ENCODE measurements at regions not wholly inside any gene's neighbourhood (a gene's known extent, or its start where the extent isn't known, plus 50 kb on each side); places are given as distances from the start of the nearest gene placed in this dataset.

DNA sequence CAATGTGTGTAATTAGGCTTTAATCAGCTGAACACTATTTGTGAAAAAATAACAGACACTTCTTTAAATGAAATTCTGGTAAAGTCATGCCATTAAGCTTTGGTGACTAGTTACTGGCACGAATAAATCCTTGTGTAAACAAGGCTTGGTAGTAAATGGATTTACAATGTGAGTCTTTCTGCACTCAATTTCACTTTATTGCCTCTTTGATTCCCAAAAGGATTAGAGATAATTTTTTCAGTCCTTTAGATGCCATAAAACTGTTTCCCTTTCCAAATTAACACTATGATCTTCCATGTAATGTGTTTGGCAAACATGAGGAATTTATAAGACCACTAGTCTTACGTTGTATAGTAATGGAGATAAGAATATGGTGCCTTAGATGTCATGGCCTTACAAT is 339.5 kb upstream of the DNAJC19 start:
- H3K4me1 ChIP-seq (ENCODE audit: control insufficient read depth in 4 of 4, insufficient read depth in 4 of 4, low read length in 3 of 4), result no peaks in the 10 kb centered on the region
- H3K27ac ChIP-seq (ENCODE audit: low read depth in 1 of 2, low read length in 2 of 2), result no peak overlapping the region
- WGBS, result 78% methylated on average over 2 of the region's 2 CpGs
- no peaks in the 10 kb centered on the region for H3K9me3 ChIP-seq (ENCODE audit: control insufficient read depth in 4 of 4, low read length in 3 of 4)
- no peak overlapping the region for H3K9ac ChIP-seq (ENCODE audit: low read depth in 1 of 2, low read length in 2 of 2)
- TF ChIP-seq, protein P1, sequence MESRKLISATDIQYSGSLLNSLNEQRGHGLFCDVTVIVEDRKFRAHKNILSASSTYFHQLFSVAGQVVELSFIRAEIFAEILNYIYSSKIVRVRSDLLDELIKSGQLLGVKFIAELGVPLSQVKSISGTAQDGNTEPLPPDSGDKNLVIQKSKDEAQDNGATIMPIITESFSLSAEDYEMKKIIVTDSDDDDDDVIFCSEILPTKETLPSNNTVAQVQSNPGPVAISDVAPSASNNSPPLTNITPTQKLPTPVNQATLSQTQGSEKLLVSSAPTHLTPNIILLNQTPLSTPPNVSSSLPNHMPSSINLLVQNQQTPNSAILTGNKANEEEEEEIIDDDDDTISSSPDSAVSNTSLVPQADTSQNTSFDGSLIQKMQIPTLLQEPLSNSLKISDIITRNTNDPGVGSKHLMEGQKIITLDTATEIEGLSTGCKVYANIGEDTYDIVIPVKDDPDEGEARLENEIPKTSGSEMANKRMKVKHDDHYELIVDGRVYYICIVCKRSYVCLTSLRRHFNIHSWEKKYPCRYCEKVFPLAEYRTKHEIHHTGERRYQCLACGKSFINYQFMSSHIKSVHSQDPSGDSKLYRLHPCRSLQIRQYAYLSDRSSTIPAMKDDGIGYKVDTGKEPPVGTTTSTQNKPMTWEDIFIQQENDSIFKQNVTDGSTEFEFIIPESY (IDR thresholded peaks at IDR 0.05), result no peak
- TF ChIP-seq, protein P2, sequence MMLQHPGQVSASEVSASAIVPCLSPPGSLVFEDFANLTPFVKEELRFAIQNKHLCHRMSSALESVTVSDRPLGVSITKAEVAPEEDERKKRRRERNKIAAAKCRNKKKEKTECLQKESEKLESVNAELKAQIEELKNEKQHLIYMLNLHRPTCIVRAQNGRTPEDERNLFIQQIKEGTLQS (IDR thresholded peaks at IDR 0.05), result no peak
- TF ChIP-seq HNF4G (IDR thresholded peaks at IDR 0.05) (no peak), FOXA2 (IDR thresholded peaks at IDR 0.05) (no peak), GABPA (IDR thresholded peaks at IDR 0.05 in 1 of 2, conservative IDR thresholded peaks at IDR 0.05 in 1 of 2) (no peak), JUND (IDR thresholded peaks at IDR 0.05) (no peak), SP1 (IDR thresholded peaks at IDR 0.05) (no peak), YY1 (IDR thresholded peaks at IDR 0.05) (no peak), RAD21 (IDR thresholded peaks at IDR 0.05) (no peak), HNF4A (conservative IDR thresholded peaks at IDR 0.05) (no peak), EGR1 (IDR thresholded peaks at IDR 0.05; ENCODE audit: low read depth in 2 of 2) (no peak), NR2F2 (IDR thresholded peaks at IDR 0.05) (no peak), RXRA (IDR thresholded peaks at IDR 0.05) (no peak), FOXA1 (IDR thresholded peaks at IDR 0.05) (no peak), TAF1 (conservative IDR thresholded peaks at IDR 0.05) (no peak)
- TF ChIP-seq, protein P3, sequence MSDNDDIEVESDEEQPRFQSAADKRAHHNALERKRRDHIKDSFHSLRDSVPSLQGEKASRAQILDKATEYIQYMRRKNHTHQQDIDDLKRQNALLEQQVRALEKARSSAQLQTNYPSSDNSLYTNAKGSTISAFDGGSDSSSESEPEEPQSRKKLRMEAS (IDR thresholded peaks at IDR 0.05), result no peak
- TF ChIP-seq, protein P4, sequence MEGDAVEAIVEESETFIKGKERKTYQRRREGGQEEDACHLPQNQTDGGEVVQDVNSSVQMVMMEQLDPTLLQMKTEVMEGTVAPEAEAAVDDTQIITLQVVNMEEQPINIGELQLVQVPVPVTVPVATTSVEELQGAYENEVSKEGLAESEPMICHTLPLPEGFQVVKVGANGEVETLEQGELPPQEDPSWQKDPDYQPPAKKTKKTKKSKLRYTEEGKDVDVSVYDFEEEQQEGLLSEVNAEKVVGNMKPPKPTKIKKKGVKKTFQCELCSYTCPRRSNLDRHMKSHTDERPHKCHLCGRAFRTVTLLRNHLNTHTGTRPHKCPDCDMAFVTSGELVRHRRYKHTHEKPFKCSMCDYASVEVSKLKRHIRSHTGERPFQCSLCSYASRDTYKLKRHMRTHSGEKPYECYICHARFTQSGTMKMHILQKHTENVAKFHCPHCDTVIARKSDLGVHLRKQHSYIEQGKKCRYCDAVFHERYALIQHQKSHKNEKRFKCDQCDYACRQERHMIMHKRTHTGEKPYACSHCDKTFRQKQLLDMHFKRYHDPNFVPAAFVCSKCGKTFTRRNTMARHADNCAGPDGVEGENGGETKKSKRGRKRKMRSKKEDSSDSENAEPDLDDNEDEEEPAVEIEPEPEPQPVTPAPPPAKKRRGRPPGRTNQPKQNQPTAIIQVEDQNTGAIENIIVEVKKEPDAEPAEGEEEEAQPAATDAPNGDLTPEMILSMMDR (IDR thresholded peaks at IDR 0.05; ENCODE audit: low read depth, low read length, missing input control), result no peak
- TF ChIP-seq, protein P5, sequence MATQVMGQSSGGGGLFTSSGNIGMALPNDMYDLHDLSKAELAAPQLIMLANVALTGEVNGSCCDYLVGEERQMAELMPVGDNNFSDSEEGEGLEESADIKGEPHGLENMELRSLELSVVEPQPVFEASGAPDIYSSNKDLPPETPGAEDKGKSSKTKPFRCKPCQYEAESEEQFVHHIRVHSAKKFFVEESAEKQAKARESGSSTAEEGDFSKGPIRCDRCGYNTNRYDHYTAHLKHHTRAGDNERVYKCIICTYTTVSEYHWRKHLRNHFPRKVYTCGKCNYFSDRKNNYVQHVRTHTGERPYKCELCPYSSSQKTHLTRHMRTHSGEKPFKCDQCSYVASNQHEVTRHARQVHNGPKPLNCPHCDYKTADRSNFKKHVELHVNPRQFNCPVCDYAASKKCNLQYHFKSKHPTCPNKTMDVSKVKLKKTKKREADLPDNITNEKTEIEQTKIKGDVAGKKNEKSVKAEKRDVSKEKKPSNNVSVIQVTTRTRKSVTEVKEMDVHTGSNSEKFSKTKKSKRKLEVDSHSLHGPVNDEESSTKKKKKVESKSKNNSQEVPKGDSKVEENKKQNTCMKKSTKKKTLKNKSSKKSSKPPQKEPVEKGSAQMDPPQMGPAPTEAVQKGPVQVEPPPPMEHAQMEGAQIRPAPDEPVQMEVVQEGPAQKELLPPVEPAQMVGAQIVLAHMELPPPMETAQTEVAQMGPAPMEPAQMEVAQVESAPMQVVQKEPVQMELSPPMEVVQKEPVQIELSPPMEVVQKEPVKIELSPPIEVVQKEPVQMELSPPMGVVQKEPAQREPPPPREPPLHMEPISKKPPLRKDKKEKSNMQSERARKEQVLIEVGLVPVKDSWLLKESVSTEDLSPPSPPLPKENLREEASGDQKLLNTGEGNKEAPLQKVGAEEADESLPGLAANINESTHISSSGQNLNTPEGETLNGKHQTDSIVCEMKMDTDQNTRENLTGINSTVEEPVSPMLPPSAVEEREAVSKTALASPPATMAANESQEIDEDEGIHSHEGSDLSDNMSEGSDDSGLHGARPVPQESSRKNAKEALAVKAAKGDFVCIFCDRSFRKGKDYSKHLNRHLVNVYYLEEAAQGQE (IDR thresholded peaks at IDR 0.05), result no peak
- no peak overlapping the region for H3K4me3 ChIP-seq (ENCODE audit: low read depth in 1 of 3, low read length in 3 of 3)
- H3K36me3 ChIP-seq (ENCODE audit: control insufficient read depth in 4 of 4, insufficient read depth in 3 of 4, low read depth in 1 of 4, low read length in 3 of 4), result no peaks in the 10 kb centered on the region
- no peaks in the 10 kb centered on the region for H3K27me3 ChIP-seq (ENCODE audit: control insufficient read depth in 4 of 4, insufficient read depth in 4 of 4, low read length in 3 of 4)
- DNase-seq (ENCODE audit: low spot score), result no peak
